PC-3 (cell line): ENCODE measurements at regions not wholly inside any gene's neighbourhood (a gene's known extent, or its start where the extent isn't known, plus 50 kb on each side); places are given as distances from the start of the nearest gene placed in this dataset.

Experiments used
- EZH2phosphoT487 ChIP-seq: fragments of 300-600 bp; sonication (generic); IDR thresholded peaks from 2 replicates; pipeline ENCODE4 v1.6.1; 2018; ENCODE audit warnings: mild to moderate bottlenecking, antibody characterized with exemption, low read length, borderline replicate concordance
- TF ChIP-seq, protein P1 (sequence below): fragments of 300-600 bp; sonication (generic); conservative IDR thresholded peaks from 2 replicates; pipeline ENCODE4 v1.5.1; 2017; ENCODE audit warnings: antibody characterized with exemption, low read depth, mild to moderate bottlenecking, low read length

DNA sequence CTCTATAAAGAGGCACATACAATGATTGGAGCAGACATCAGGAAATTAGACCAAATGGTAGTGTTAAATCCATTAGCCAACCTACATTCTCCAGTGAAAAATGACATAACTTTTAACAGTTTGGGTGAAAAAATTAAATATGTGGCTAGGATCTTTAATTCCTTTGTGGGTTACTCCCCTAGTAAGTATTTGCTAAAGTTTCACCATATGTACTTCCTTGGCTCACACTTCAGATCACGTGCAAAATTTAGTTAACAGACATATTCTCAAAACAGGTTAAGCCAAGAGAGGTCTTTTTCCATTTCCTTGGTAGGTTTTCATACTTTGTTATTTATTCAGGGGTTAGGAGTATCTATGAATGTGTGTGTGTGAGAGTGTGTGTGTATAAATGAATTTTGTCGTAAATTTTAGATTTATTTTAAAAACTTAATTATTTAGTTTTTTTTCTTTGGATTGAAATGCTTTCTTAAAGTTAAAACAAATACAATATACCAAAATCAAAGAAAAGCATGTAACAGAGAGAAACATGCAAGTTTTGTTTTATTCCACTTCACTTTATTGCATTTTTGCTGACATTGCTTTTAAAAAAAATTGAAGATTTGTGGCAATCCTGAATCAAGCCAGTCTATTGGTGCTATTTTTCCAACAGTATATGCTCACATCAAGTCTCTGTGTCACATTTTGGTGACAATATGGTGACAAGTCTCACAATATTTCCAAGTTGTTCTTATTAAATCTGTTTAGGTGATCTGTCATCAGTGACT is 258.7 kb downstream of the FLRT2 start:
- no peak for TF ChIP-seq EZH2phosphoT487
- TF ChIP-seq, protein P1, sequence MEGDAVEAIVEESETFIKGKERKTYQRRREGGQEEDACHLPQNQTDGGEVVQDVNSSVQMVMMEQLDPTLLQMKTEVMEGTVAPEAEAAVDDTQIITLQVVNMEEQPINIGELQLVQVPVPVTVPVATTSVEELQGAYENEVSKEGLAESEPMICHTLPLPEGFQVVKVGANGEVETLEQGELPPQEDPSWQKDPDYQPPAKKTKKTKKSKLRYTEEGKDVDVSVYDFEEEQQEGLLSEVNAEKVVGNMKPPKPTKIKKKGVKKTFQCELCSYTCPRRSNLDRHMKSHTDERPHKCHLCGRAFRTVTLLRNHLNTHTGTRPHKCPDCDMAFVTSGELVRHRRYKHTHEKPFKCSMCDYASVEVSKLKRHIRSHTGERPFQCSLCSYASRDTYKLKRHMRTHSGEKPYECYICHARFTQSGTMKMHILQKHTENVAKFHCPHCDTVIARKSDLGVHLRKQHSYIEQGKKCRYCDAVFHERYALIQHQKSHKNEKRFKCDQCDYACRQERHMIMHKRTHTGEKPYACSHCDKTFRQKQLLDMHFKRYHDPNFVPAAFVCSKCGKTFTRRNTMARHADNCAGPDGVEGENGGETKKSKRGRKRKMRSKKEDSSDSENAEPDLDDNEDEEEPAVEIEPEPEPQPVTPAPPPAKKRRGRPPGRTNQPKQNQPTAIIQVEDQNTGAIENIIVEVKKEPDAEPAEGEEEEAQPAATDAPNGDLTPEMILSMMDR, result no peak
